22Rv1 (cell line): ENCODE measurements at regions not wholly inside any gene's neighbourhood (a gene's known extent, or its start where the extent isn't known, plus 50 kb on each side); places are given as distances from the start of the nearest gene placed in this dataset.

Experiments used
- CTCF ChIP-seq: fragments of 450-650 bp; IDR thresholded peaks from 2 replicates; pipeline ENCODE4 v1.5.1; 2017; ENCODE audit warnings: mild to moderate bottlenecking
- ZFX ChIP-seq: fragments of 450-650 bp; IDR thresholded peaks from 2 replicates; pipeline ENCODE4 v1.6.1; 2017; ENCODE audit warnings: antibody characterized with exemption, borderline replicate concordance

- TF ChIP-seq CTCF (no peak), ZFX (no peak)
These were observed 1242.0 kb upstream of the ACO1 start for GRCh38 chr9:31142456-31142855.
